Mucosa of descending colon (tissue), 3 donors: ENCODE measurements at regions not wholly inside any gene's neighbourhood (a gene's known extent, or its start where the extent isn't known, plus 50 kb on each side); places are given as distances from the start of the nearest gene placed in this dataset.

Experiments
- ATAC-seq: fragments of 200-7000 bp; cut with Tn5 transposase; one replicate; pipeline ENCODE4 v1.9.1; 2020; ENCODE audit warnings: mild to moderate bottlenecking, moderate library complexity
- DNase-seq, 3 donors: peaks; one replicate each; pipeline ENCODE4 v3.0.0-alpha.2; 2020
- H3K36me3 ChIP-seq: fragments of 200-600 bp; one replicate; pipeline ENCODE4 v1.8.0; 2021; ENCODE audit warnings: low read depth, mild to moderate bottlenecking
- H3K4me1 ChIP-seq: fragments of 200-600 bp; one replicate; pipeline ENCODE4 v1.8.0; 2021; ENCODE audit warnings: low read depth, mild to moderate bottlenecking
- H3K4me3 ChIP-seq: fragments of 200-600 bp; one replicate; pipeline ENCODE4 v1.8.0; 2021; ENCODE audit warnings: mild to moderate bottlenecking
- H3K9me3 ChIP-seq: fragments of 200-600 bp; one replicate; pipeline ENCODE4 v1.8.0; 2021; ENCODE audit warnings: mild to moderate bottlenecking
- intact Hi-C, 2 donors: fragments of 100-400 bp; cut with DNase I in 1 of 2; cut with micrococcal nuclease in 1 of 2; formaldehyde crosslinking; loops; one replicate each; pipeline versions ENCODE4 v1.11.0 to v1.11.1; 2022; cut with DNase I, micrococcal nuclease
- TF ChIP-seq, protein P1 (sequence below): fragments of 200-600 bp; IDR thresholded peaks from one replicate; pipeline ENCODE4 v1.8.0; 2022; ENCODE audit warnings: antibody characterized with exemption, mild to moderate bottlenecking
- donor health status: DM: no; HTN: no; CAD: no; lungs with moderate emphysema.
- donor health status: DM: no; HTN: no; CAD: no.
- donor health status: DM: no; HTN: yes; CAD: no.

DNA sequence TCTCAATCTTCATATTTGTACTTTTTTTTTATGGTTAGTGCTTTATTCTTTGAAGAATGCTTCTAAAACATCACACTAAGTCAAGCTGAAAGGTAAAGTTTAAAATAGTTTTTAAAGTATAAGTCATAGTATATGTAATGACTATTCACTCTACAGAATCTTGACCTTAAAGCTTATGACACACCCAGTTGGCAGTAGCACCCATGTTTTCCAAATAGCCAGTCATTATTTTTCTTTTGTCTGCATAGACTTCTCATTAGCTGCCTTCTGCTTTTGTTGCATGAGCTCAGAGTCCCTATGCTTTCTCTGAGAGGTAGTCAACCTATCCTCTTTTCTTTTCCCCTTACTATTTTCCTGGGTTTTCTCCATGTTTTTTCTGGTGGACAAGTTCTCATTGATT is 231.5 kb downstream of the PCDH18 start:
- intact Hi-C loops, result no loop called here
- ATAC-seq, result no peak
- Histone ChIP-seq H3K9me3 (no peaks in the 10 kb centered on the region), H3K4me1 (no peaks in the 10 kb centered on the region), H3K36me3 (no peaks in the 10 kb centered on the region), H3K4me3 (no peak overlapping the region)
- TF ChIP-seq, protein P1, sequence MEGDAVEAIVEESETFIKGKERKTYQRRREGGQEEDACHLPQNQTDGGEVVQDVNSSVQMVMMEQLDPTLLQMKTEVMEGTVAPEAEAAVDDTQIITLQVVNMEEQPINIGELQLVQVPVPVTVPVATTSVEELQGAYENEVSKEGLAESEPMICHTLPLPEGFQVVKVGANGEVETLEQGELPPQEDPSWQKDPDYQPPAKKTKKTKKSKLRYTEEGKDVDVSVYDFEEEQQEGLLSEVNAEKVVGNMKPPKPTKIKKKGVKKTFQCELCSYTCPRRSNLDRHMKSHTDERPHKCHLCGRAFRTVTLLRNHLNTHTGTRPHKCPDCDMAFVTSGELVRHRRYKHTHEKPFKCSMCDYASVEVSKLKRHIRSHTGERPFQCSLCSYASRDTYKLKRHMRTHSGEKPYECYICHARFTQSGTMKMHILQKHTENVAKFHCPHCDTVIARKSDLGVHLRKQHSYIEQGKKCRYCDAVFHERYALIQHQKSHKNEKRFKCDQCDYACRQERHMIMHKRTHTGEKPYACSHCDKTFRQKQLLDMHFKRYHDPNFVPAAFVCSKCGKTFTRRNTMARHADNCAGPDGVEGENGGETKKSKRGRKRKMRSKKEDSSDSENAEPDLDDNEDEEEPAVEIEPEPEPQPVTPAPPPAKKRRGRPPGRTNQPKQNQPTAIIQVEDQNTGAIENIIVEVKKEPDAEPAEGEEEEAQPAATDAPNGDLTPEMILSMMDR, result no peak
- DNase-seq, result no peak

DNA sequence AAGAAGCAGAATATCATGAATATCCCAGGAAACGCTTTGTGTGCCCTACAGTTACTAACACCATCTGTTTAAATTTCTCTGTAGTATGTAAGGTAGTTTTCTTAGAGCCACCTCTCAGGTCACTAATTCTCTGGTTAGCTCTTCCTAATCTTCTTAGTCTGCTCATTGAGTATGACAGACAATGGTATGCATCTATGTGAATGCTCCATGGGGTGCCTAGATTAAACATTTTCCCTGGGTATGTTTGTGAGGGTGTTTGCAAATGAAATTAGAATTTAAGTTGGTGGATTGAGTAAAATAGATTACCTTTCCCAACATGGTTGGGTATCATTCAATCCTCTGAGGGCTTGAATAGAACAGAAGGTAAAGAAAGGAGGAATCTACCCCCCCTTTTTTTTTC is 233.0 kb downstream of the PCDH18 start:
- Histone ChIP-seq H3K4me1 (no peaks in the 10 kb centered on the region), H3K36me3 (no peaks in the 10 kb centered on the region), H3K4me3 (no peak overlapping the region), H3K9me3 (no peaks in the 10 kb centered on the region)
- ATAC-seq (no peak), DNase-seq (no peak)
- TF ChIP-seq, protein P1, result no peak
- intact Hi-C loops, result no loop called here

DNA sequence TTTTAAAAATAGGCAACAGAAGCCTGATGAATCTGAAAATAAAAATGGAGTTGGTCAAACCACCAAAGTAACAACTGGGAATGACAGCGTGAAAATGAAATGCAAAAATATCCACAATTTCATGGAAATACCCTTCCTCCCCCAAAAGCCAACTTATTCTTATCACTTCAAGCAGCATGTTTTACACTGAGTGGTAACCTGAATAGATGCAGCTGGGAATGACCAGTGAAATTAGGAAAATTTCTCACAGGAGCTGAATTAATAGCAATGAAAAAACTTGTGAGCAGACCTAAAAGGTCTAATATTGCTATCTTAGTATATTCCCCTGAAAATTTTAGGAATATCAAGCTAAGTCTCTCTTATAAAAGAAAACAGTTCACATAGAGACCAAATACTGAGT is 239.0 kb downstream of the PCDH18 start:
- H3K9me3 ChIP-seq, result no peaks in the 10 kb centered on the region
- no peaks in the 10 kb centered on the region for H3K36me3 ChIP-seq
- ATAC-seq (no peak), DNase-seq (no peak)
- TF ChIP-seq, protein P1, result no peak
- intact Hi-C loops, result no loop called here
- no peaks in the 10 kb centered on the region for H3K4me1 ChIP-seq
- no peak overlapping the region for H3K4me3 ChIP-seq

DNA sequence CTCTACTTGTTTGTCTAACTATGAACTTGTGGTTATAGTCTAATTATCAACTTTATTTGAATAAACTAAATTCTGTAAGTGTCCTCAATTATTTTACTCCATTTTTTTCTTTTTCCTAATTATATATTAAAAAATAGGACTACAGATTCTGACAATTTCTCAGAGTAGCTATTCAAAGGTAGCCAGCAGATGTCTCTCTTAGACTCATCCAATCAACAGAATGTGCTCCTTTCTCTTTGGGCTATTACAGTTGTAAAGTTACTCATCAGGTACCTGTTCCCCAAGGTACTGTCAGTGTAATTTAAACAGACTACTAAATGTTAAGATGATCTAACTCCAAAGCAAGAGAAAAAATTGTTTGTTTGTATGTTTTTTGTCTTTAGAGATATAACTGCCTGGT is 248.6 kb downstream of the PCDH18 start:
- intact Hi-C loops, result no loop called here
- ATAC-seq (no peak), DNase-seq (no peak)
- Histone ChIP-seq H3K4me3 (no peak overlapping the region), H3K9me3 (no peaks in the 10 kb centered on the region), H3K4me1 (no peaks in the 10 kb centered on the region), H3K36me3 (no peaks in the 10 kb centered on the region)
- TF ChIP-seq, protein P1, result no peak

DNA sequence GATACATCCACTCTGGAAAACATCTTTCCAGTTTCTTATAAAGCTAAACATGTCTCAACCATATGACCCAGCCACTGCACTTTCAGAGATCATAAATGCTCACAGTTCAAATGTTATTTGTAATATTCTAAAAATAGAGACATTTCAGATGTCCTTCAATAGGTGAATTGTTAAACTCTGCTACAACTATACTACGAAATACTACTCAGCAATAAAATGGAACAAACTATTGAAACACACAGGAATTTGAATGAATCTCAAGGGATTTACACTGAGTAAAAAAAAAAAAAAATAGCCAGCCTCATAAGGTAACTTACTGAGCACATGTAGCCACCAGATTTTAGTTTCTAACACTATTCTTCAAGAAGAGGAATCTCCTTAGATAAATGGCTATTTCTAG is 253.9 kb downstream of the PCDH18 start:
- Histone ChIP-seq H3K4me1 (no peaks in the 10 kb centered on the region), H3K36me3 (no peaks in the 10 kb centered on the region), H3K9me3 (no peaks in the 10 kb centered on the region), H3K4me3 (no peak overlapping the region)
- intact Hi-C loops, result no loop called here
- ATAC-seq, result no peak
- DNase-seq, result no peak
- TF ChIP-seq, protein P1, result no peak

DNA sequence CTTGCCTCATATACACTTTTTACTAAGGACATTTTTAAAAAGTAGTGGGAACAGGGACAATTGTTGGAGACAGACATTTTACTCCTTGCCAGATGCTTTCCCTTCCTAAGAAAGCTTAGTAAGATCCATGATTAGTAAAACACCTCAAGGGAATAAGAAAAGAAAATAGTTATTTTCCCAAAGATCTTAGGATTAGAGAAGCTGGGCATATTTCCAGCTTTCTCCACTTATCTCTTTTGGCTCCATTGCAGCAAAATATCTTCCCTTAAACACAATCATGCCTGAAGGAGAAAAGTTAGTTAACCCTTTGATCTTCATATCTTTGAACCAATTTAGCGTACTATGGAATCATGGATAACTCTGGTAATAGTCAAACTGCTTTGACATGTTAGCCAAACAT is 257.9 kb downstream of the PCDH18 start:
- TF ChIP-seq, protein P1, result no peak
- no peak for ATAC-seq
- DNase-seq, result no peak
- H3K36me3 ChIP-seq, result no peaks in the 10 kb centered on the region
- H3K4me1 ChIP-seq, result no peaks in the 10 kb centered on the region
- H3K4me3 ChIP-seq, result no peak overlapping the region
- H3K9me3 ChIP-seq, result no peaks in the 10 kb centered on the region
- intact Hi-C loops, result no loop called here
